GM12878 (cell line): ENCODE measurements at regions not wholly inside any gene's neighbourhood (a gene's known extent, or its start where the extent isn't known, plus 50 kb on each side); places are given as distances from the start of the nearest gene placed in this dataset.

Experiments used
- BRCA1 ChIP-seq: IDR thresholded peaks from 2 replicates; pipeline ENCODE4 v1.6.1; 2011; ENCODE audit warnings: low read depth, low read length, improper control_type of control experiment
- CREB1 ChIP-seq: IDR thresholded peaks from 2 replicates; pipeline ENCODE4 v1.6.1; 2012; ENCODE audit warnings: low read depth, mild to moderate bottlenecking, inconsistent platforms
- CTCF ChIP-seq, 3 experiments: IDR thresholded peaks in 2 of 3; conservative IDR thresholded peaks in 1 of 3; 2 replicates each; pipeline ENCODE4 v1.5.1; 2011; ENCODE audit warnings: low read depth in 3 of 3, low read length in 3 of 3, mild to moderate bottlenecking in 3 of 3, control low read depth in 2 of 3, moderate library complexity in 2 of 3, inconsistent platforms in 1 of 3, mixed read lengths in 1 of 3; ENCODE audit not compliant: control insufficient read depth in 2 of 3, insufficient read depth in 1 of 3; ENCODE audit errors: extremely low read depth in 1 of 3
- HDAC2 ChIP-seq: fragments of 200-600 bp; sonication (generic); IDR thresholded peaks from 2 replicates; pipeline ENCODE4 v1.6.1; 2017
- SP1 ChIP-seq: IDR thresholded peaks from one replicate; pipeline ENCODE4 v1.6.1; 2011; ENCODE audit warnings: low read depth, low read length
- SUPT20H ChIP-seq: IDR thresholded peaks from 2 replicates; pipeline ENCODE4 v1.6.1; 2011; ENCODE audit warnings: low read depth, mild to moderate bottlenecking, low read length, moderate library complexity, borderline replicate concordance; ENCODE audit not compliant: control insufficient read depth
- ZSCAN29 ChIP-seq: fragments of 450-650 bp; IDR thresholded peaks from 2 replicates; pipeline ENCODE4 v1.6.1; 2017; ENCODE audit warnings: mild to moderate bottlenecking, moderate library complexity
- ZZZ3 ChIP-seq: IDR thresholded peaks from 2 replicates; pipeline ENCODE4 v1.6.1; 2011; ENCODE audit warnings: low read depth; ENCODE audit not compliant: control insufficient read depth, insufficient read length
- TF ChIP-seq, protein P1 (sequence below): IDR thresholded peaks from 2 replicates; pipeline ENCODE4 v1.6.1; 2011; ENCODE audit warnings: low read depth, mild to moderate bottlenecking, low read length, moderate library complexity, borderline replicate concordance; ENCODE audit errors: extremely low read depth

- TF ChIP-seq BRCA1 = no peak
- TF ChIP-seq SP1 = no peak
- TF ChIP-seq CREB1 = no peak
- no peak for TF ChIP-seq SUPT20H
- TF ChIP-seq, protein P1, sequence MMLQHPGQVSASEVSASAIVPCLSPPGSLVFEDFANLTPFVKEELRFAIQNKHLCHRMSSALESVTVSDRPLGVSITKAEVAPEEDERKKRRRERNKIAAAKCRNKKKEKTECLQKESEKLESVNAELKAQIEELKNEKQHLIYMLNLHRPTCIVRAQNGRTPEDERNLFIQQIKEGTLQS = no peak
- TF ChIP-seq ZSCAN29 = no peak
- no peak for TF ChIP-seq CTCF (IDR thresholded peaks at IDR 0.05 in 2 of 3, conservative IDR thresholded peaks at IDR 0.05 in 1 of 3; ENCODE audit: control insufficient read depth in 2 of 3, extremely low read depth in 1 of 3, insufficient read depth in 1 of 3, low read depth in 3 of 3, low read length in 3 of 3)
- TF ChIP-seq HDAC2 = no peak
- no peak for TF ChIP-seq ZZZ3
Observed at GRCh38 chr13:109977212-109977968, 191.0 kb upstream of the IRS2 start.
